Transverse colon (tissue), 4 donors: ENCODE measurements at regions not wholly inside any gene's neighbourhood (a gene's known extent, or its start where the extent isn't known, plus 50 kb on each side); places are given as distances from the start of the nearest gene placed in this dataset.

Experiments
- DNase-seq: peaks from one replicate; pipeline ENCODE4 v3.0.0-alpha.2; 2019
- H3K27ac ChIP-seq, 4 donors: fragments of 200-600 bp; sonication (generic); 2 replicates each; pipeline ENCODE4 v1.5.1; 2016 to 2018; ENCODE audit warnings: inconsistent platforms in 4 of 4
- H3K27me3 ChIP-seq: fragments of 200-600 bp; sonication (generic); 2 replicates; pipeline ENCODE4 v1.5.1; 2017; ENCODE audit warnings: inconsistent platforms
- H3K36me3 ChIP-seq, 4 donors: fragments of 200-600 bp; sonication (generic); 2 replicates each; pipeline ENCODE4 v1.5.1; 2017 to 2019; ENCODE audit warnings: inconsistent platforms in 4 of 4
- H3K4me1 ChIP-seq, 4 donors: fragments of 200-600 bp; sonication (generic); 2 replicates each; pipeline ENCODE4 v1.5.1; 2017 to 2020; ENCODE audit warnings: inconsistent platforms in 4 of 4
- H3K4me3 ChIP-seq, 4 donors: fragments of 200-600 bp; sonication (generic); 1 replicate in 1 of 4; 2 replicates in 3 of 4; pipeline versions ENCODE4 v1.5.1 to v1.6.1; 2017 to 2019; ENCODE audit warnings: inconsistent platforms in 4 of 4
- H3K9me3 ChIP-seq, 2 donors: fragments of 200-600 bp; sonication (generic); 2 replicates each; pipeline ENCODE4 v1.5.1; 2017 to 2019; ENCODE audit warnings: inconsistent platforms in 2 of 2
- CTCF ChIP-seq, 5 experiments: fragments of 200-600 bp in 3 of 5; fragments of 450-650 bp in 2 of 5; sonication (generic) in 3 of 5; IDR thresholded peaks; 1 replicate in 2 of 5; 2 replicates in 3 of 5; pipeline ENCODE4 v1.5.1; 2016 to 2017; ENCODE audit warnings: antibody characterized with exemption in 5 of 5, inconsistent platforms in 3 of 5, mild to moderate bottlenecking in 2 of 5, moderate library complexity in 1 of 5
- EP300 ChIP-seq: sonication (generic); formaldehyde crosslinking; IDR thresholded peaks from one replicate; pipeline ENCODE4 v1.6.1; 2017; ENCODE audit warnings: antibody characterized with exemption, low read depth
- POLR2A ChIP-seq: fragments of 450-650 bp; IDR thresholded peaks from one replicate; pipeline ENCODE4 v1.6.1; 2016; ENCODE audit warnings: antibody characterized with exemption, mild to moderate bottlenecking, moderate library complexity
- POLR2AphosphoS5 ChIP-seq, 3 donors: sonication (generic); formaldehyde crosslinking; IDR thresholded peaks; one replicate each; pipeline ENCODE4 v1.6.1; 2016; ENCODE audit warnings: antibody characterized with exemption in 3 of 3
- WGBS, 2 donors: methylation state at CpG; one replicate each; pipeline ENCODE4 v1.1.5; 2018; ENCODE audit warnings: low coverage in 1 of 2; 5-methylcytosine and 5-hydroxymethylcytosine counted together
- in situ Hi-C, 4 donors: fragments of 200-750 bp; cut with MboI; loops; one replicate each; pipeline versions ENCODE4 v1.15.0 to v1.15.1; 2017; ENCODE audit warnings: low sequenced_read_pairs in 3 of 4, low pct_ligation_motif_present in 1 of 4, low pct_unique_long_range_greater_than_20kb in 1 of 4
- intact Hi-C: fragments of 100-400 bp; cut with DNase I; formaldehyde crosslinking; loops from one replicate; pipeline ENCODE4 v1.15.1; 2023; ENCODE audit warnings: low total_unique reads

- no peak for DNase-seq
- Histone ChIP-seq H3K36me3 (no peaks in the 10 kb centered on the region), H3K27ac (no peak overlapping the region), H3K27me3 (no peaks in the 10 kb centered on the region), H3K4me1 (no peaks in the 10 kb centered on the region), H3K4me3 (no peak overlapping the region), H3K9me3 (no peaks in the 10 kb centered on the region)
- intact Hi-C loops (no loop called here), in situ Hi-C loops (no loop called here)
- 85 to 88% methylated on average over 4 of the region's 4 CpGs for WGBS, 2 donors
- no peak for TF ChIP-seq POLR2A
- no peak for TF ChIP-seq POLR2AphosphoS5 (IDR thresholded peaks at IDR 0.05)
- no peak for TF ChIP-seq EP300
- TF ChIP-seq CTCF (IDR thresholded peaks at IDR 0.05): no peak
Measured at GRCh38 chr2:192775011-192775410, 580.3 kb upstream of the TMEFF2 start.

- in situ Hi-C loops: no loop called here
- H3K4me3 ChIP-seq: no peak overlapping the region
- no peak for TF ChIP-seq CTCF (IDR thresholded peaks at IDR 0.05)
- no peak for TF ChIP-seq POLR2A
- intact Hi-C loops: no loop called here
- H3K9me3 ChIP-seq: no peaks in the 10 kb centered on the region
- no peaks in the 10 kb centered on the region for H3K27me3 ChIP-seq
- H3K27ac ChIP-seq: no peak overlapping the region
- no peak for DNase-seq
- H3K36me3 ChIP-seq: no peaks in the 10 kb centered on the region
- 43 to 80% methylated on average over 1 to 2 of the region's 2 CpGs for WGBS, 2 donors
- no peaks in the 10 kb centered on the region for H3K4me1 ChIP-seq
Measured at GRCh38 chr2:192773044-192773443, 578.3 kb upstream of the TMEFF2 start.

DNA sequence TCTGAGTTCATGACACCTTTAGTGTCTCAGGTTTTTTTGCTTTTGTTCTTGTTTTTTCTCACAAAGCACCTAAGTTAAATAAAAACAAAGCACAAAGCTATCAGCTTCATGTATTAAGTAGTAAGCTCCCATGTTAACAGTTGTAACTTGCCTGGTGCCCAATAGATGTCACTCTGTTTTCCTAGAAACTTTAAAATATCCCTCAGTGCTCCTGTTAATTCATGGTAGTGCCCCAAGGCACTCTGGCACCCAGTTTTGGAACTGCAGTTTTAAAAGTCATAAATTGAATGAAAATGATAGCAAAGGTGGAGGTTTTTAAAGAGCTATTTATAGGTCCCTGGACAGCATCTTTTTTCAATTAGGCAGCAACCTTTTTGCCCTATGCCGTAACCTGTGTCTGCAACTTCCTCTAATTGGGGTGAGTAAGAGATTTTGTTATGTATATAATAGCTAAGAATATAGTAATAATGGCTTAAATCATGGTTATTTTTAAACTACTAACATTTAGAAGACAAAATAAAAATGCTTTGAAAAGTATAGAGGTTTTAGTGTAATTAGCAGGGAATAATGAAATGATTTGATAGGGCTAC, 555.0 kb upstream of the TMEFF2 start:
- 71 to 88% methylated on average over 1 of the region's 1 CpG for WGBS, 2 donors
- no peak for DNase-seq

GRCh38 chr2:192741889-192742288, 547.2 kb upstream of the TMEFF2 start:
- TF ChIP-seq CTCF (IDR thresholded peaks at IDR 0.05): no peak
- no peak for TF ChIP-seq POLR2AphosphoS5 (IDR thresholded peaks at IDR 0.05)
- no peak for TF ChIP-seq EP300
- no peak for TF ChIP-seq POLR2A
- Histone ChIP-seq H3K9me3 (no peaks in the 10 kb centered on the region), H3K4me1 (no peaks in the 10 kb centered on the region), H3K36me3 (no peaks in the 10 kb centered on the region), H3K27ac (no peak overlapping the region), H3K4me3 (no peak overlapping the region), H3K27me3 (no peaks in the 10 kb centered on the region)
- in situ Hi-C loops: no loop called here
- no peak for DNase-seq
- intact Hi-C loops: no loop called here

More for the DNA sequence above, 555.0 kb upstream of the TMEFF2 start:
- Histone ChIP-seq H3K9me3 (no peaks in the 10 kb centered on the region), H3K27me3 (no peaks in the 10 kb centered on the region), H3K4me3 (no peak overlapping the region), H3K36me3 (no peaks in the 10 kb centered on the region), H3K27ac (no peak overlapping the region), H3K4me1 (no peaks in the 10 kb centered on the region)
- intact Hi-C loops: no loop called here
- TF ChIP-seq CTCF (IDR thresholded peaks at IDR 0.05) (no peak), POLR2AphosphoS5 (IDR thresholded peaks at IDR 0.05) (no peak), POLR2A (no peak), EP300 (no peak)
- in situ Hi-C loops: no loop called here
